GM21526 (cell line): ENCODE measurements at regions not wholly inside any gene's neighbourhood (a gene's known extent, or its start where the extent isn't known, plus 50 kb on each side); places are given as distances from the start of the nearest gene placed in this dataset.

Experiments
- ATAC-seq: cut with Tn5 transposase; IDR thresholded peaks from one replicate; pipeline ENCODE4 v1.9.1; 2021; ENCODE audit warnings: moderate library complexity; ENCODE audit not compliant: unreplicated experiment, low FRiP score

DNA sequence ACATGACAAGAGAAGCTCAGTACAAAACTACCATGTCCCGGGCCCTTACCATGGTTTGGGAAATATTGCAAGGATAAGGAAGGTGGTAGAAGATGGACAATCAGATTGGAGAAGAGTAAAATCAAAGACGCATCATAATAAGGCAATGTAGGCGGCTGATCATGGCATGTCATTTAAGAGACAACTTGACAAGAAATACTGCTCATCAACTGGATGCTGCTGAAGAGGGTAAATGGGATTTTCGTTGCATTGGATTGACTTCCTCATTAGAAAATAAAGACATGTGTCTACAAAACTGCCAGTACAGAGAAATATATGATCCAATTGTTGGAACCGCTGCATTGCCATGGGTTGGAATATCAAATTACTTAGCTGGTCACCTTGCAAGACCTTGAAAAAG lies 238.3 kb upstream of the NCKAP5 start:
- no peak for ATAC-seq

- ATAC-seq = no peak
These were observed 241.2 kb upstream of the NCKAP5 start for GRCh38 chr2:133809485-133809884.

DNA sequence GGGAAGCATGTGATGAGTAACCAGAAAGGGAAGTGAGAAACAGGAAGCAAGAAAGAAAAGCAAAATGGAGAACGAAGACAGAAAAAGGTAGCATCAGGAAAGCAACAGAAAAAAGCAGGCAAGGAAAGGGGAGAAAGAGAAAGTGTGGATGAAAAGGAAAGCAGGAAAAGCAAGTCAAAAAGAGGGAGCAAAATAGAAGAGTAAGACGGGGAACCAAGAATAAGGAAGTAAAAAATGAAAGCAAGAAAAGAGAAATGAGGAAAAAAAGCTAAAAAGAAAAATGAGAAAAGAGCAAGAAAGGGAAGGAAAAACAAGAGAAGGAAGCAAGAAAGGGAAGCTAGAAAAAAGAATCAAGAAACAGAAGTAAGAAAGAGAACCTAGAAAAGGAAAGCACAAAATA lies 242.3 kb upstream of the NCKAP5 start:
- no peak for ATAC-seq

- ATAC-seq = no peak
These were observed 243.3 kb upstream of the NCKAP5 start for GRCh38 chr2:133811409-133812125.

- ATAC-seq = no peak
These were observed 244.8 kb upstream of the NCKAP5 start for GRCh38 chr2:133812826-133813617.

DNA sequence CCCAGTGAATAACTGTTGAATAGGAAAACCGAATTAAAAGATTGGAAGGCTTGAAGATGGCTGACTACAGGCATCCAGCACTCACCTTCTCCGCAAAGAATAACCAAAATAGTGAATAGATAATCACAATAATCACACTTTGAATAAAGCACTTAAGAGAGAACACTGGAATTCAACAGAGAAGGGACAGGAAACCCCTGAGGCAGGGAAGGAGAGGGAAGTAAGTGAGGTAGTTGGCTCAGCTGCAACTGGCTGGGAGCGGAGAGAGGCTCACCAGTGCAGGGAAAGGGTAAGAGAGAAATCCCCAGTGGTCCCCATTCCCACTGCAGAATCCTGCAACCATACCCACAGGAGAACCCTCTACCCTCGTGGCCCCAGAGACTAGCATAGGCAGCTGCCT lies 246.6 kb upstream of the NCKAP5 start:
- no peak for ATAC-seq

- ATAC-seq = no peak
These were observed 247.8 kb upstream of the NCKAP5 start for GRCh38 chr2:133816037-133816436.

- ATAC-seq = no peak
These were observed 249.7 kb upstream of the NCKAP5 start for GRCh38 chr2:133817680-133818566.

DNA sequence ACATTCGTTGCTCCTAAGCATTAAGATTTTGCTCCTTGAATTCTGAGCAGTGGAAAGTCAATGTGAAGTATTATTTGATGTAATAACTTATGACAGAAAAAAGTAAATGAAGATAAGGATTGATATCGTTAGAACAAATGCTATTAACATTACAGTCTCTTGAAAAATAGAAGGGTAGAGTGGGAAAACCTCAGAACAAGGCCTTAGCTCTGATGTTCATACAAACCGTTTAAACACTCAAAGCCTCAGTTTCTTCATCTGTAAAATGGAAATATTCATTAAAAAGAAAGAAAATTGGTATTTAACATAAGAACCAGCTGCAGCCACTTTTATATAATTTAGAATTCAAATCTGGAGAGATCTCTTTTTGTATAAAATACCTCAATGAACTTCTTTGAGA lies 250.4 kb upstream of the NCKAP5 start:
- no peak for ATAC-seq

DNA sequence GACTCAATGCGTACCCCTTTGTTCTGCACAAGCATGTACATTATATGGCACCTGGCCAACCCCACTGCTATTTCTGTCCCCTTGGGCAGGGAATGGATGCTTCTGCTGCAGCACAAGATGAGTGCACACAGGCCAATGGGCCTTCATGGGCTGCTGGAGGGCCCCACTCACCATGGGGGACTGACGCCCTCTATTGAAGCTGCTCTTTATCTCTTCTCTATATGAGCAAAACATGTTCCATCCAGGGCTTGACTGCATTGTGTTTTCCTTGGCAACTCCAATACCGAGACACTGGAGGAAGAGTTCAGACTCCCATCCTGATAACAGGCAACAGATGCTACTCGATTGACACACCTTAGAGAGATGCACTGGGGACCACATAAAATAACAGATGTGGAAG lies 251.6 kb upstream of the NCKAP5 start:
- ATAC-seq = no peak

GRCh38 chr2:133821107-133821760 lies 253.0 kb upstream of the NCKAP5 start:
- no peak for ATAC-seq

DNA sequence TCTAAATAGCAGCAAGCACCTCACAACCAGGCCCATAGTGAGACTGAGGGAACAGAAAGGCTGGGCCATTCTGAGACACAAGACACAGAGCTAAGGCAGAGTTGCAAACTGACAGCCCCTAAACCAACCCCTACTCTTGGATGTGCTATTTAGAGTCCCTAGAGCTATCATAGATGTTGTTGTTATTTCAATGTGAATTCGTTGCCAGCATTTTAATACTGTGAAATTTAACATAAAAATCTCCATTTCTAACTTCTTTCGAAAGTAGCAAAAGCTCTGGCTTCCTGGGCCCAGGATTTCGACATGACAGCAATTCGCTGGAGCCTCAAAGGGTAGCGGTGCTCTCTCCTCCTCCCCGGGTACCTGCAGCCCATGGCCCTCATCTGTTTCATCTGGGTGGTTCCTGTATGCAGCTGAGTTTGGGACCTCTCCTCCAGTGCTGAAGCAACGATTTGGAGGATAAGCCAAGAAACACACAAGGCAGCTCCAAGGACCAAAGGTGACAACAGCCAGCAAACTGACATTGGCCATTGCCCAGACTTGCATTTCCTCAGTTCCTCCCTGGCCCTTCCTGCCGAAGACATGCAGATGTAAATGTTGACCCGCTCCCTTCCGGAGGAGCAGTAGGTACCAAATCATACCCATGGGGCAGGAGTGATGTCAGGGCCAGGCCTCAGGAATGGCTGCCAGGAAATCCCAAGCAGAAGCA lies 254.4 kb upstream of the NCKAP5 start:
- ATAC-seq = no peak

DNA sequence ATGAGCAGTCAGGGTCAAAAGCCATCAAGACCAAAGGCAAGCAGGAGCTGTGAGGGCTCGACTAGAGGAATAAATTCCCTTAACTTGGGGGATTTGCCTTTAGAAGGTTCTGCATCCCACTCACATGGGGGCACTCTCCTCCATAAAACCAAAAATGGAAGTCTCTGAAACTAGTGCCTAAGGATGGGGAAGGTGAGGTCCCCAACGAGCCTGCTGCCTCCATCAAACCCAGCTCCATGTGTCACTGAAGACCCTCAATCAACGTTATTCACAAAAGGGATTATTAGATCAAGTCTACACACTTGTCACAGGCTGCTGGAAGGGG lies 254.9 kb upstream of the NCKAP5 start:
- no peak for ATAC-seq

- ATAC-seq = no peak
These were observed 256.6 kb upstream of the NCKAP5 start for GRCh38 chr2:133824869-133825268.

DNA sequence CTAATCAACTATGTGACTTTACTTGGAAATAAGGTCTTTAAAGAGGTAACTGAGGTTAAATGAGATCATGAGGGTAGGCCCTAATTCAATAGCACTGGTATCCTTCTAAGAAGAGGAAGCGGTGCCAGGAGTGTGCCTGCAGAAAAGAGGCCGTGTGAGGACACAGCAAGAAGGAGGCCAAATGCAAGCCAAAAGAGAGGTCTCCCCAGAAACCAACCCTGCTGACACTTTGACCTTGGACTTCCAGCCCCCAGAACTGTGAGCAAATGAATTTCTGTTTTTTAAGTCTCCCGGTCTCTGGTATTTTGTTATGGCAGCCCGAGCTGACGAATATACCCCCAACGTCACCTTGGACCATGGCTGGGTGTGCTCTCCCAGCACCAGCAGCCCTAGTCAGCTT lies 257.5 kb upstream of the NCKAP5 start:
- ATAC-seq = no peak

DNA sequence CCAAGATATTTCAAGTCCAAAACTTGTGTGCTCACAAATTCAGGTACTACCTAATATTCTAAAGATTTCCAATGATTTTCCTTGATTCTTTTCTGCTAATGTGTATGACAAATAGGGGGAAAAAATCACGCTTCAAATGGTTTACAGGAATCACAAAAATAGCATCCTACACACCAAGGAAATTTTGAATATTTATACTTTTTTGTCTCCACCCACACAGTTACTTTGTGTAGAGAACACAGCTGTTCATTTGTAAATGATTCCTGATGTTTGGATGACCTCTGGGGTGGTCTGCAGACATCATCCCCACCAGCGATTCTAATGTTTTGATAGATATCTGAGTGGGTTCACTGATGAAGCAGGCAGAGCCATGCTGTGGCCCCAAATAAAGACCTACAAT lies 260.6 kb upstream of the NCKAP5 start:
- ATAC-seq = no peak

- no peak for ATAC-seq
These were observed 261.3 kb upstream of the NCKAP5 start for GRCh38 chr2:133829450-133830020.

DNA sequence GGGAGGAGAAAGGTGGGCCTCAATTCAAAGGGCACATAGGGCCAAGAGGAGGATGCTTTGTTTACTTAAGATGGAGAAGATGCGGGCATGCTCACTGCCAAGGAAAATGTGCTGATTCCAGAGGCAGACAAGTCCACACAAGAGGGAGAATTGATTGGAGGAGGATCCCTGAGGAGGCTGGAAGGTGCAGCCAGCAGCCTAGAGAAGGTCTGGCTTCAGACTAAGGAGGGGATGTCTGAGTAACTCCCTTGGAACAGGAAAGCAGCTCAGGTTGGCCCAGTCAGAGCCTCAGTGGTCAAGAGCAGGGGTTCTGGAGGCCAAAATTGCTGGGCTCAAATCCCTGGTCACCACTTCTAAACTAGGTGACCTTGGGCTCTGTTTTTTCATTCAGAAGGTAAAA lies 265.5 kb upstream of the NCKAP5 start:
- ATAC-seq = no peak

DNA sequence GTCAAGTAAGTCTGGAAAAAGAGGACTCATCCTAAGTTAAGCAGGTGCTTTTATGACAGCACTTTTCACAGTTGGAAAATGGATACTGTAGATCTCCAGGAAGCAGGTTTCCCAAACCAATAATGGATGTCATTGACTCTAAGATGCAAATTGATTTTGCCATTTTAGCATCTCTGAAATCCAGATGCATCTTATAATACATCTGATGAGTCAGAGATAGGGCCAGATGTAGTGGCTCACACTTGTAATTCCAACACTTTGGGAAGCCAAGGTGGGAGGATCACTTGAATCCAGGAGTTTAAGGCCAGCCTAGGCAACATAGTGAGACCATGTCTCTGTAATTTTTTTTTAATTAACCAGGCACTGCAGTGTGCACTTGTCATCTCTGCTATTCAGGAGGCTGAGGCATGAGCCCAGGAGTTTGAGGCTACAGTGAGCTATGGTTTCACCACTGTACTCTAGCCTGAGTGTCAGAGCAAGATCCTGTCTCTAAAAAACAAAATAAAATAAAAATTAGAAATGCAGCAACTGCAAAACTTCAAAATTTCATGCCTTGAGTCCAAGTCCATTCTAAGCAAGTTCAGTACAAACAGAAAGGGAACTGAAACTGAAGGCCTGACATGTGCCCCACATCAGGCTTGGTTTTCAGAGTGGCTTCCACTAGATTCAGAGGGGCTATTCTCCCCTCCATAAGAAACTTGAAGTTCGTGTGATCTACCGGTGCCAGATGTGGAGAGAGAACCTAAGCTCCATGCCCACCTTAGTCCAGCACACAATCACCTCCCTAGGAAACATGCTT lies 267.8 kb upstream of the NCKAP5 start:
- peak; percentile 63 for ATAC-seq
